Stimulated activated CD4-positive, alpha-beta T cell treated with anti-CD3 and anti-CD28 coated beads, TNF-alpha, amount 100 ng/mL, for 48 hours (primary cell): ENCODE measurements at regions not wholly inside any gene's neighbourhood (a gene's known extent, or its start where the extent isn't known, plus 50 kb on each side); places are given as distances from the start of the nearest gene placed in this dataset.

Experiments
- DNase-seq, 3 donors: peaks; one replicate each; pipeline ENCODE4 v3.0.0-alpha.2; 2020; ENCODE audit warnings: low read depth in 3 of 3

GRCh38 chr12:126570566-126570965 is 1505.3 kb downstream of the AACS start:
- DNase-seq = no peak

- DNase-seq = no peak
Observed at GRCh38 chr12:126572170-126572569, 1506.9 kb downstream of the AACS start.

GRCh38 chr12:126581655-126582054 is 1516.4 kb downstream of the AACS start:
- no peak for DNase-seq

- DNase-seq = no peak
Observed at GRCh38 chr12:126582231-126582630, 1517.0 kb downstream of the AACS start.

- peak in 2 of 3 donors; percentile 19 to 20 for DNase-seq
Observed at GRCh38 chr12:126588586-126589249, 1523.5 kb downstream of the AACS start.

- no peak for DNase-seq
Observed at GRCh38 chr12:126591533-126591932, 1526.3 kb downstream of the AACS start.

DNA sequence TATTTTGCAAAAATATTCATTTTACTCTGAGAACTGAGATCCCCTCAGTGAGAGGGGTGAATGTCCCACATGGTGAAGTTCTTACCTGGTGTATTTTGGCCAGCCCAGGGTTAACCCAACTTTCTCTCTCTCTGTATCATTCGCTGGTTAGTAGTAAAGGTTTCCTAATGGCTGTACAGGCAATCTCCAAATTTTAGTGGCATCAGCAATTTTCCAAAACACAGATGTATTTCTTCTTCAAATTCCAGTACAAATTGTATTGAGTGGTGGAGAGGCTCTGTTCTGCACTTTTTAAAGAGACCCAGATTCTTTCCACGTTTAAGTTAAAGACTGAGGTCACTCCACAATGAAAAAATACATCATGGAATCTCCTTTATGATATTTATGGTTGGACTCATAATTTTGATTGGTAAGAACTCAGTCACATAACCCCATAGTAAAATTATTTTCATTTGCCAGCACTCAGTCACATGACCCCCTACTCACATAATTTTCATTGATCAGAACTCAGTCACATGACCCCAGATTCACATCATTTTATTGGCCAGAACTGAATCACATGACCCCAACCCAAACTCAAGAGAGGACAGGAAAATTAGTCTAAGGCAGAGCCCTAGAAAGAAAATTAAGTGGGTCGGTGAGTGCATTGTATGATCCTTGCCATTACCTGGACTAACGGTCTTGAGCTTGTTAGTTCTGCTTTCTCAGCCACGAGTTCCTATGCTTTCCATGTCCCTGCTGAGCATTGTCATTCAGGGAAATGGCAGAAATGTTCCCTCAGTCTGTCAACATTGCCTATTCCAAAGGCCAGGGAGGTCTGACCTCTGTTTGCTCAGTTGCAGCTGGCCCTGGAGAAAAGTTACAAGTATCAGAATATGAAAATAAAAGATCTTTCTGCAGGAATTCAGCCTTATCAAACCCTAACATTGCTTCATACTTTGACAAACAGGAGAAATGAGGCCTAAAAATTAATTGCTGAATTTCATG is 1536.2 kb downstream of the AACS start:
- DNase-seq = no peak

DNA sequence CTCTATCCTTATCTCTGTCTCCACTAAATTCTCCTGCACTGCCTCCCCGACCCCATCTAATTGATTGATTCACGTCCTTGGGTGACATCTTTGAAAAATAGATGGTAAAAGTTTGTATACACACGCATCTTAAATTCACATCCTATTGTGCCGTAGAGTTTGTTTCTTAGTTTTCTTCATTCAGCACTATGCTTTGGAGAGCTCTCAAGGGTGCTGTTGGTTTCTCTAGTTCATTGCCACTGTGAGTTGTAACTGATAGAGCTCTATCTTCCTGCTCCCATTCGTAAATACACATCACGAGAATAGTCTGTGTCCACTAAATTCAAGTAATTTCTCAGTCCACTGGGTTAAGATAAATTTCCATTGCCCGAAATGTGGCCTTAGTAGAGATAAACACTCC is 1537.4 kb downstream of the AACS start:
- DNase-seq = no peak

DNA sequence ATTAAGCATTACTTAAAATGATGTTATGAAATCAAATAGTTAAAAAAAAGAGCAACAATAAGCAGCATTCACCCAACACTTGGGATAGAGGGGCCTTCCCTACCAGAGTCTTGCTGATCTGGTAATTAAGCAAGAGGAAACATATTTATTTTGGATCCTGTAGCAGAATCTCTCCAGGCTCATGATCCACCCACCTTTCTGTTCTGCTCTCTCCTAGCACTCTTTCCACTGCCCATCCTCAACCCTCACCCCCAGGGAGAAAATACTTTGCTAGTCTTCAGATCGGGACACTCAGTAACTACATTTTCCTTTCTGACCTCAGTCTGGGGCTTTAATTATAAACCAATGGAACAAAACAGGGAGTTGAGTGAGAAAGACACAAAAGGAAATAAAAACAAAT is 1541.9 kb downstream of the AACS start:
- DNase-seq = no peak

DNA sequence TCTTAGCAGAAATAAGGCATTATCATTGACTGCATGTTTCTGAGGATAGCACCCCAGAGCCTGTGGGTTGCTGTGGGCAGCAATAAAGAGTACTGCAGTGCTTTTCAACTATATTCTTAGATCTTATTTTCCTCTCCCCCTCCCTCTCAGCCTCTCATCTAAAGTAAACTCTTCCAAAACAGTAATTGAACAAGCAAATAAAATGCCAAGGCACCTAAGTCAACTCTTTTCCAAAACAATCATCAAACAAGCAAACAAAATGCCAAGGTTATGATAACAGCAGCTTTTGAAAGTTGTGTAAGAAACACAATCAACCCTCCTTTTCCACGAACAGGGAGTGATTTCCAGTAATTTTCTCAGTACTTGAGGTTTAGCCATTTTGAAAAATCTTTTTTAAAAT is 1542.6 kb downstream of the AACS start:
- no peak for DNase-seq

DNA sequence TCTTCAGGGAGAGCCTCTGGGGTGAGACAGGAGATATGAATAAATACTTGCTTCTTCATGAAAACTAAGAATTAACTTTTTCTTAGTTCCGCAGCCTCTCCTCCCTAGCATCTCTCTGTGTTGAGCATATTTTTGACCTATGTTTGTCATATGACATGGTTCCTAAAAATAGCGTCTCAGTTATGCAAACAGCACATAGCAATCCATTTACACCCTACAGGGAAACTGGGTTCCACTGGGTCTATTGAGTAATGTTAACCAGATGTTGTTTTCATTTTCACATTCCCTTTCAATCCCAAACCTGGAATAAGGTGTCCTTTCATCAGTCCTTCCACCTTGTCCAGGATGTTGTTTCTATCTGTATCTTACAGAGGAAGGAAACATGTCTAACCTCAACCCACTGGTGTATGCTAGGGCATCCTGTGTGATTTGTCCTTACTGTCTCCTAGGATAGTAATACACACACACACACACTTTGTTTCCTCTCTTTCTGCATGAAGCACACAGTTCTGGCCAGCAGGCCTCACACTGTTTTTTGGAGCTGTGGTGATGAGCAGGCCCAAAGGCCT is 1543.5 kb downstream of the AACS start:
- DNase-seq = no peak

DNA sequence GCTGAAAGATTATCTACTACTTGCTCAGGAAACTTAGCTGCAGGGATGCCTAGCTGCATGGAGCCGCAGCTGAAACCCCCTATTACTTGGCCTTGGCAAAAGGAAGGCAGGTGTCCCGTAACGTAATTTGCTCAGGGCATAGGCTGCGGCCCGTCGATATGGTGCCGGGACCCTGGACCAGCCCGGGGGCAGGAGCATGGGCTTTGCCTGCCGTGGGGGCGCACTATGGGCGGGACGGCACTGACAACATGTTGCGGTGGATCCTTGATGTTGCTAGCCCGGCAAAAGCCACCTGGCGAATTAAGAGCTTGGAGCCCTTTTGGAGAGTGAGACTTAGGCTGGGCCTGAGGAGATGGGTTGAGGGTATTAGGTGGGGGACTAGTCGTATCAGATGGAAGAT is 1551.2 kb downstream of the AACS start:
- DNase-seq = no peak

DNA sequence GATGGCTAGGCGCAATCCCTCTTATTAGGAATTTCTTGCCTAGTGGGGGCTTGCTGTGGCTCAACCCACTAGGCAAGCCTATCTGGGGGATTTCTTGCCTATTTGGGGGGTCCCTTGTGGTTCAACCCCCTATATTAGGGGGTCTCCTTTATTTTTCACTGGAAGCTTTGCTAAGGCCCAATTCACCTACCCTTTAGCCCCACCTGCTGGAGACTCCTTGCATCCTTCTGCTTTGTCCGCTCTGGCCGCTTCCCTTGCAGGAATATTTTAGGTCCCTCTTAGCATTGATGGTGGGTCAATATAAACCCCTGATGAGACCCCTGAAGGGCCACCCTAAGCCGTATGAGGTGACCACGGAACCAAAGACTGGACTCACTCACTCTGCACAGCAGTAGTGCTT is 1552.1 kb downstream of the AACS start:
- DNase-seq = no peak

DNA sequence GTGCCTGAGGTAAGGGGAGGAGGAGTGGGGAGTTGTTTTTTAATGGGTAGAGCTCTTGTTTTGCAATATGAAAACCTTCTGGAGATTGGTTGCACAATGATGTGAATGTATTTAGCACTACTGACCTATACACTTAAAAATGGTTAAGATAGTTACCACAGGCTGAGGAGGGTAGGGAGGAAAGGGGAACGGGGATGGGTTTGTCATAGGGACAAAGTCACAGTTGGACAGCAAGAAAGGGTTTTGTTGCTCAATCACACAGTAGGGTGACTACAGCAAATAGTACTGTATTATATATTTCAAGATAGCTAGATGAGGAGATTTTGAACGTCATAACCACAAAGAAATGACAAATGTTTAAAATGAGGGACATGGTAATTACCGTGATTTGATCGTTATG is 1562.4 kb downstream of the AACS start:
- DNase-seq = no peak

DNA sequence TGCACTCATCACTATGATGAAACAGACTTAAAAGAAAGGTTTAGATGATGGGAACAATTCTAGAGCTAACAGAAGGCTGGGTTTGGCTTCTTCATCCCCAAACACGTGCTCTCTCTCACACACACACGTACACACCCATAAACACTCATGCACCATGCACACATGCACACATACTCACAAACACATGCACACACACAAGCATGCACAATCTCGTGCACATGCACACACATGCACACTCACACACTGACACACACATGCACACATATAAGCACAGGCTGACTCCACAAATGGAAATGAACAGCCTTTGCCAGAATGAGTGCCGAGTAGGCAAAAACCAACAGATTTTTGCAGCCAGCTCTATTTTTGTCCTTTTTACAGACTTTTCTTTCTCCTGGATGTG is 1571.6 kb downstream of the AACS start:
- no peak for DNase-seq

GRCh38 chr12:126644236-126645020 is 1579.2 kb downstream of the AACS start:
- no peak for DNase-seq

DNA sequence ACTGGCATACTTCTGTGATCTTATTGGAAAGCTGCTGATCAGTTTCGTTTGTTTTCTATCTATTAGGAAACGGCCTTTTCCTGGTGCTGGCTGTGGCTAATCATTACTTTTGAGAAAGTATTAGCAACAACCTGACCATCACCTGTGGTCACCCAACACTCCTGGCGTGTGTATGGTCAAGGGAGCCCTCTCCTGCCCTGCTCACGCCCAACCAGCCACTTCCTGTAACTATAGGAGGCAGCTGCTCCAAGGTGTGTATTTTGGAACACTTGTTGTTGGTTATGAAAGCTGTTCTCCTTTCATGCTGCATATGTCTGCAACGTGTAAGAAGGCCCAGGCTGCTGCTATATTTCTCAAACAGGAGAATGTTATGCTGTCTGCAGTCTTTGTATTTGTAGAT is 1582.8 kb downstream of the AACS start:
- no peak for DNase-seq

GRCh38 chr12:126651133-126651532 is 1585.9 kb downstream of the AACS start:
- DNase-seq = no peak

- DNase-seq = no peak
Observed at GRCh38 chr12:126663304-126664094, 1598.3 kb downstream of the AACS start.

GRCh38 chr12:126667339-126667738 is 1599.6 kb upstream of the TMEM132C start:
- no peak for DNase-seq

- DNase-seq = no peak
Observed at GRCh38 chr12:126668538-126668937, 1598.4 kb upstream of the TMEM132C start.
